IMR-90 (cell line): ENCODE measurements at regions not wholly inside any gene's neighbourhood (a gene's known extent, or its start where the extent isn't known, plus 50 kb on each side); places are given as distances from the start of the nearest gene placed in this dataset.

ENCODE experiments used
- ATAC-seq: fragments of 200-7000 bp; cut with Tn5 transposase; 2 replicates; pipeline ENCODE4 v1.9.1; 2020; ENCODE audit warnings: low read depth, mild to moderate bottlenecking, moderate library complexity
- BruUV-seq: library from RNA; stranded (reverse); fragments of 400-500 nt; replicated peaks from 2 replicates; lab custom pipeline; 2021; lab: Mats Ljungman, UMichigan
- CTCF ChIA-PET: fragments of 300-600 bp; formaldehyde crosslinking; extraction: SDS; loops from one replicate; lab custom pipeline; 2021; ENCODE audit warnings: antibody characterized with exemption; lab: Yijun Ruan, JAX
- POLR2A ChIA-PET: fragments of 300-600 bp; sonication (Branson Sonifier 250); formaldehyde crosslinking; loops from one replicate; lab custom pipeline; 2022; ENCODE audit warnings: antibody characterized with exemption; ENCODE audit not compliant: unreplicated experiment; lab: Charles Lee
- DNase-seq: peaks from one replicate; pipeline ENCODE4 v3.0.0; 2013
- H2AFZ ChIP-seq: replicated peaks from 2 replicates; pipeline ENCODE3; 2013; ENCODE audit warnings: low read length, mild to moderate bottlenecking; ENCODE audit not compliant: poor library complexity
- H2AK5ac ChIP-seq: 2 replicates; pipeline ENCODE4 v1.6.1; 2013; ENCODE audit warnings: low read depth, low read length, inconsistent platforms
- H2AK9ac ChIP-seq: replicated peaks from 2 replicates; pipeline ENCODE3; 2013; ENCODE audit warnings: mild to moderate bottlenecking, low read depth, low read length, moderate library complexity; ENCODE audit not compliant: poor library complexity
- H2BK120ac ChIP-seq: 2 replicates; pipeline ENCODE4 v1.6.1; 2013; ENCODE audit warnings: low read depth, low read length, inconsistent platforms
- H2BK15ac ChIP-seq: 3 replicates; pipeline ENCODE4 v1.6.1; 2013; ENCODE audit warnings: low read depth, low read length, inconsistent platforms
- H2BK20ac ChIP-seq: 2 replicates; pipeline ENCODE4 v1.6.1; 2013; ENCODE audit warnings: low read depth, mild to moderate bottlenecking, inconsistent platforms, low read length, moderate library complexity
- H2BK5ac ChIP-seq: 2 replicates; pipeline ENCODE4 v1.6.1; 2013; ENCODE audit warnings: mild to moderate bottlenecking, low read depth, low read length, inconsistent platforms; ENCODE audit not compliant: poor library complexity, severe bottlenecking
- H3K14ac ChIP-seq: replicated peaks from 2 replicates; pipeline ENCODE4 v1.6.1; 2013; ENCODE audit warnings: low read depth, low read length, inconsistent platforms
- H3K18ac ChIP-seq: 2 replicates; pipeline ENCODE4 v1.6.1; 2013; ENCODE audit warnings: low read depth, low read length, control low read depth
- H3K23ac ChIP-seq: 2 replicates; pipeline ENCODE4 v1.6.1; 2013; ENCODE audit warnings: low read depth, low read length, inconsistent platforms
- H3K27ac ChIP-seq: 2 replicates; pipeline ENCODE4 v1.5.1; 2013; ENCODE audit warnings: mild to moderate bottlenecking, control low read depth, low read length; ENCODE audit not compliant: insufficient read depth
- H3K27me3 ChIP-seq: 2 replicates; pipeline ENCODE4 v1.6.1; 2013; ENCODE audit warnings: low read length; ENCODE audit not compliant: control insufficient read depth, insufficient read depth
- H3K36me3 ChIP-seq: 2 replicates; pipeline ENCODE4 v1.6.1; 2013; ENCODE audit warnings: low read length, mixed read lengths; ENCODE audit not compliant: control insufficient read depth, insufficient read depth
- H3K4ac ChIP-seq: 2 replicates; pipeline ENCODE4 v1.6.1; 2013; ENCODE audit warnings: low read depth, low read length, inconsistent platforms
- H3K4me1 ChIP-seq: 2 replicates; pipeline ENCODE4 v1.6.1; 2013; ENCODE audit warnings: low read length, mixed read lengths; ENCODE audit not compliant: control insufficient read depth, insufficient read depth
- H3K4me2 ChIP-seq: 2 replicates; pipeline ENCODE4 v1.6.1; 2013; ENCODE audit warnings: low read depth, mild to moderate bottlenecking, control low read depth, low read length, moderate library complexity
- H3K4me3 ChIP-seq: 2 replicates; pipeline ENCODE4 v1.5.1; 2013; ENCODE audit warnings: low read depth, mild to moderate bottlenecking, control low read depth, low read length, moderate library complexity; ENCODE audit not compliant: insufficient read depth
- H3K56ac ChIP-seq: 2 replicates; pipeline ENCODE4 v1.6.1; 2013; ENCODE audit warnings: low read length, inconsistent platforms; ENCODE audit not compliant: insufficient read depth; ENCODE audit errors: extremely low read depth
- H3K79me1 ChIP-seq, 2 experiments: 2 replicates each; pipeline ENCODE4 v1.6.1; 2013; ENCODE audit warnings: low read length in 2 of 2, inconsistent platforms in 1 of 2, low read depth in 1 of 2
- H3K9ac ChIP-seq: 2 replicates; pipeline ENCODE4 v1.6.1; 2013; ENCODE audit warnings: low read depth, low read length, control low read depth
- H3K9me1 ChIP-seq: 2 replicates; pipeline ENCODE4 v1.6.1; 2013; ENCODE audit warnings: low read length, inconsistent platforms; ENCODE audit not compliant: insufficient read depth
- H3K9me3 ChIP-seq: 2 replicates; pipeline ENCODE4 v1.6.1; 2013; ENCODE audit warnings: low read length; ENCODE audit not compliant: control insufficient read depth, insufficient read depth
- H4K20me1 ChIP-seq: 2 replicates; pipeline ENCODE4 v1.6.1; 2013; ENCODE audit warnings: low read length, inconsistent platforms; ENCODE audit not compliant: insufficient read depth
- H4K5ac ChIP-seq: 2 replicates; pipeline ENCODE4 v1.6.1; 2013; ENCODE audit warnings: mild to moderate bottlenecking, low read depth, low read length, control low read depth
- H4K8ac ChIP-seq, 2 experiments: 2 replicates each; pipeline ENCODE4 v1.6.1; 2013; ENCODE audit warnings: low read depth in 2 of 2, low read length in 2 of 2, control low read depth in 1 of 2, inconsistent platforms in 1 of 2
- H4K91ac ChIP-seq: 2 replicates; pipeline ENCODE4 v1.6.1; 2013; ENCODE audit warnings: low read depth, low read length, inconsistent platforms; ENCODE audit not compliant: insufficient read depth
- CTCF ChIP-seq: conservative IDR thresholded peaks from 2 replicates; pipeline ENCODE4 v1.5.1; 2012; ENCODE audit warnings: mild to moderate bottlenecking, low read depth, low read length, improper control_type of control experiment
- MAFK ChIP-seq: IDR thresholded peaks from 2 replicates; pipeline ENCODE4 v1.6.1; 2012; ENCODE audit warnings: low read depth, low read length, improper control_type of control experiment
- WGBS, 2 experiments: methylation state at CpG; one replicate each; pipeline versions ENCODE4 v1.1.5 to v1.1.7; 2013; ENCODE audit warnings: missing lambda C conversion rate in 2 of 2; ENCODE audit not compliant: insufficient read length in 1 of 2; ENCODE audit errors: extremely low coverage in 2 of 2; 5-methylcytosine and 5-hydroxymethylcytosine counted together
- dilution Hi-C: fragments of 300-500 bp; cut with HindIII; formaldehyde crosslinking; loops from one replicate; pipeline ENCODE4 v1.14.3; 2018; ENCODE audit warnings: low sequenced_read_pairs; ENCODE audit not compliant: unreplicated experiment
- in situ Hi-C: fragments of 300-500 bp; cut with MboI; formaldehyde crosslinking; loops from 3 replicates; pipeline ENCODE4 v1.14.3; 2019; ENCODE audit warnings: low sequenced_read_pairs, inconsistent platforms, mixed read lengths
- intact Hi-C: fragments of 100-400 bp; cut with micrococcal nuclease; formaldehyde crosslinking; loops from 2 replicates; pipeline ENCODE4 v1.10.0; 2022

GRCh38 chr5:160918386-160918785, 66.4 kb upstream of the ATP10B start:
- ChIA-PET POLR2A (no interaction called here), CTCF (no interaction called here)
- Histone ChIP-seq H3K27ac (no peak overlapping the region), H2AFZ (no peak overlapping the region), H2BK120ac (no peak overlapping the region), H3K36me3 (no peaks in the 10 kb centered on the region), H3K9me3 (peaks cover 16% of the 10 kb centered on the region), H3K4me1 (no peaks in the 10 kb centered on the region), H3K18ac (no peak overlapping the region), H3K56ac (no peak overlapping the region), H3K23ac (no peak overlapping the region), H3K4me2 (no peak overlapping the region), H3K9me1 (no peaks in the 10 kb centered on the region), H4K5ac (no peak overlapping the region), H2BK15ac (no peak overlapping the region), H2AK5ac (no peak overlapping the region), H4K91ac (no peak overlapping the region), H2BK5ac (no peak overlapping the region), H3K4me3 (no peak overlapping the region), H3K9ac (no peak overlapping the region), H2AK9ac (no peak overlapping the region), H2BK20ac (no peak overlapping the region), H3K14ac (no peak overlapping the region), H3K4ac (no peak overlapping the region), H3K27me3 (no peaks in the 10 kb centered on the region), H4K8ac (no peak overlapping the region), H3K79me1 (no peaks in the 10 kb centered on the region), H4K20me1 (no peaks in the 10 kb centered on the region)
- in situ Hi-C loops: no loop called here
- ATAC-seq: no peak
- intact Hi-C loops: no loop called here
- peak; percentile 64 for TF ChIP-seq MAFK
- TF ChIP-seq CTCF: no peak
- dilution Hi-C loops: no loop called here
- no peak for DNase-seq
- no TSS peak for BruUV-seq
- no CpG with 5 or more reads among the region's 2 CpGs for WGBS, 2 experiments
